Omental fat pad (tissue), 3 donors: ENCODE measurements at regions not wholly inside any gene's neighbourhood (a gene's known extent, or its start where the extent isn't known, plus 50 kb on each side); places are given as distances from the start of the nearest gene placed in this dataset.

Experiments
- ATAC-seq: fragments of 150-250 bp; one replicate; pipeline ENCODE4 v1.9.1; 2016; ENCODE audit warnings: mild to moderate bottlenecking, moderate library complexity; ENCODE audit not compliant: low FRiP score
- DNase-seq: peaks from one replicate; pipeline ENCODE4 v3.0.0-alpha.2; 2019; ENCODE audit warnings: low spot score
- CTCF ChIP-seq, 3 donors: fragments of 450-650 bp; IDR thresholded peaks; one replicate each; pipeline ENCODE4 v1.5.1; 2016 to 2017; ENCODE audit warnings: antibody characterized with exemption in 3 of 3, mild to moderate bottlenecking in 3 of 3, moderate library complexity in 2 of 3

GRCh38 chr13:22161871-22162270 is 491.0 kb downstream of the FGF9 start:
- no peak for ATAC-seq
- no peak for TF ChIP-seq CTCF (IDR thresholded peaks at IDR 0.05)
- DNase-seq: no peak

- ATAC-seq (no peak), DNase-seq (no peak)
- no peak for TF ChIP-seq CTCF (IDR thresholded peaks at IDR 0.05)
These were observed 492.0 kb downstream of the FGF9 start for GRCh38 chr13:22162889-22163288.

GRCh38 chr13:22168437-22169190 is 497.7 kb downstream of the FGF9 start:
- ATAC-seq: no peak

GRCh38 chr13:22169473-22169872 is 498.6 kb downstream of the FGF9 start:
- TF ChIP-seq CTCF (IDR thresholded peaks at IDR 0.05): no peak
- DNase-seq (no peak), ATAC-seq (no peak)

More at GRCh38 chr13:22168437-22169190, 497.7 kb downstream of the FGF9 start:
- no peak for TF ChIP-seq CTCF (IDR thresholded peaks at IDR 0.05)
- DNase-seq: no peak

GRCh38 chr13:22173610-22174009 is 502.7 kb downstream of the FGF9 start:
- TF ChIP-seq CTCF (IDR thresholded peaks at IDR 0.05): no peak
- DNase-seq (no peak), ATAC-seq (peak; percentile 70)

GRCh38 chr13:22175241-22175640 is 504.4 kb downstream of the FGF9 start:
- no peak for DNase-seq
- ATAC-seq: no peak
- TF ChIP-seq CTCF (IDR thresholded peaks at IDR 0.05): no peak

- ATAC-seq (no peak), DNase-seq (no peak)
- no peak for TF ChIP-seq CTCF (IDR thresholded peaks at IDR 0.05)
These were observed 504.9 kb downstream of the FGF9 start for GRCh38 chr13:22175815-22176214.
